ENCODE measurements at regions not wholly inside any gene's neighbourhood (a gene's known extent, or its start where the extent isn't known, plus 50 kb on each side); places are given as distances from the start of the nearest gene placed in this dataset.
A peak's percentile ranks its signal among the peaks of the same experiment; 100 is the strongest.

GRCh38 chr4:177051473-177052060 is 258.1 kb upstream of the NEIL3 start:
- peak; percentile 18 for DNase-seq (ENCODE audit: low read depth)

- peak; percentile 30 for DNase-seq (ENCODE audit: low read depth)
Measured at GRCh38 chr4:177052211-177052934, 257.3 kb upstream of the NEIL3 start.

DNA sequence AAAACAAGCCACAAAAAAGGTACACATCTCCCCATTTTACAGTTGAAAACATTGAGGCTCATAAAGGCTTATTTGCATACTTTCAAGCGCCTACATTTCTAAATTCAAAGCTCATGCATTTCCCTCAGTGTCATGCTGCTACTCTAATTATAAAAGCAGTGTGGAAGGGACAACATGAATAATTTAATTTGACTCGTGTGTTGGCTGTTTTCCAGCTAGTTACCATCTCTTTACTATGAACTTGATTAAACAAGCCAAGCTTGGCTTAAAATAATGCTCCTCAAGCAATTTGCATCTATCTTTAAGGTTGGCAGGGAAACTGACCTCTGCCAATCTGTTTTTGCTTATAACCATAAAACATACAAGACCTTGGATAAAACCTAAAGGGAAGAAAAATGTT is 252.5 kb upstream of the NEIL3 start:
- DNase-seq (ENCODE audit: low read depth): no peak

DNA sequence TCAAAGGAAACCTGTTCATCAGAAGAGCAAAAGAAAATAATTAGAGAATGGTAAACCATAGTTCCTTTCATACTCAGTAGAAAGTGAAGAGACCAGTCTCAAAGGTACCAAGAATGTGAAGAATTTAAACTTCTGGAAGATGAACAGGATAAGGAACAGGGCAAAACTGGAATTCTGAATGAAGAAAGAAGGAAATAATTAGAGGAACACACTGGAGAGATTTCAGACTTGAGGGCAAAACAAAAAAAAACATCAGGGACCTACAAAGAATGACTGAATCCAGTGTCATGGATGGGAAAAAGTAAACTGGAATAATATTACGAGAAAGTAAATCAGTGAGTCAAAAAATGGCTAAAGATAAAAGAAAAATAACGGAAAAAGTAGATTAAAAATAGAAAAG is 245.6 kb upstream of the NEIL3 start:
- peak; percentile 53 for DNase-seq (ENCODE audit: low read depth)

GRCh38 chr4:177064729-177065394 is 244.8 kb upstream of the NEIL3 start:
- DNase-seq (ENCODE audit: low read depth): no peak

DNA sequence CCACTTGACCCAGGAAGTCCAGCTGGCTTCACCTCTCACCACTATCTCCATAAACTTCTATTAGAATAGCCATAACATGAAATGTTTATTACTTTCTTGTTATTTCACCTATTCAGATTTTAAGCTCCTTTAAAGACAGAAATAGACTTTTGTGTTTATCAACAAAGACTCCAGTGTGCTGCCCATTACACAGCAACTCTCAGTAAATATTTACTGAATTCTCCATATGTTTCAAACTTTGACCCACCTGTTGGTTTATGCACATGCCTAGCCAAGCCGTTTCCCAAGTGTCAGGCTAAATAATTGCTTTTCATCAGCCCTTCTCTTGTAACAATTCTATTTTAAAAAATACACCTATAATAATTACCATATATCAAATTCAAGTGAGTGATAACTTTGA is 242.9 kb upstream of the NEIL3 start:
- DNase-seq (ENCODE audit: low read depth): no peak

DNA sequence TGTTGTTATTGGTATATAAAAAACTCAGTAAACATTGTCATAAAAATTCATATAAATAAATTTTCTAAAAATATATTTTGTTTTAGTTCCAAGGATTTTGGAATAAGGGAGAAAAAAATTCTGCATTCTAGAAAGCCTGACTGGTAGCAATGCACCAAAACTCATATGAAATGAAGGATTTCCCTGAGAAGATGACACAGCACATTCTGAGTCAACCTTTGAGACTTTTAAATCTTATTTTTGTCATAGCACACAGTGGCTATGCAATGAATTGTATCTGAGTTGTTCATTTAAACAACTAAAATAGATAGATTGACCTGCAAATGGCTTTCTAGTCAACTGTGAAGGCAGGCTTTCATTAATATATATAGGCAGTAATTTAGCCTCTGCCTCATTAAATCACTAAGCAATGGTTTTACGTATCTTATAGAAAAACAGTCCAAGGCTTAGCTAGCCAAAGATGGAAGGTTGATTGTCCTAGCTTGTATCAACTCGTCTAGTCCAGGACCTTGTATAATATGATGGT is 239.1 kb upstream of the NEIL3 start:
- DNase-seq (ENCODE audit: low read depth): peak; percentile 15

GRCh38 chr4:177077095-177077971 is 232.3 kb upstream of the NEIL3 start:
- DNase-seq (ENCODE audit: low read depth): no peak

- DNase-seq (ENCODE audit: low read depth): peak; percentile 19
Measured at GRCh38 chr4:177079327-177079726, 230.3 kb upstream of the NEIL3 start.

- no peak for DNase-seq (ENCODE audit: low read depth)
Measured at GRCh38 chr4:177080388-177080787, 229.3 kb upstream of the NEIL3 start.

DNA sequence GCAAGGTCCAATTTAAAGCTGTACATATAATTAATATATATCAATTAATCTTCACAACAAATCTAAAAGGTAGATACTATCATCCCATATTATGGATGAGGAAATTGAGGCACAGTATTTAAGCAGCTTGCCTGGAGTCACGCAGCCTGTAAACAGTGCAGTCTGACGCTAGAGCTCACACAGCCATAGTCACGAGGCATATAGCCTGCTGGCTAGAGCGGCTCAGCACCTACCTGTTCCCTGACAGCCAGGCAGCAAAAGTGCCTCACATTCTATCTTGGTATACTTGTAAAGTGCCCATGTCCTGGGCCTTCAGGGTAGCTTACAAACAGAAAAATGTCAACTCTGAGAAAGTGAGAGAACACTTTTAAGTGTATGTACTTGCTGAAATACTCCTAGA is 222.6 kb upstream of the NEIL3 start:
- DNase-seq (ENCODE audit: low read depth): no peak

GRCh38 chr4:177087499-177087898 is 222.2 kb upstream of the NEIL3 start:
- no peak for DNase-seq (ENCODE audit: low read depth)

- DNase-seq (ENCODE audit: low read depth): no peak
Measured at GRCh38 chr4:177091515-177091914, 218.2 kb upstream of the NEIL3 start.

DNA sequence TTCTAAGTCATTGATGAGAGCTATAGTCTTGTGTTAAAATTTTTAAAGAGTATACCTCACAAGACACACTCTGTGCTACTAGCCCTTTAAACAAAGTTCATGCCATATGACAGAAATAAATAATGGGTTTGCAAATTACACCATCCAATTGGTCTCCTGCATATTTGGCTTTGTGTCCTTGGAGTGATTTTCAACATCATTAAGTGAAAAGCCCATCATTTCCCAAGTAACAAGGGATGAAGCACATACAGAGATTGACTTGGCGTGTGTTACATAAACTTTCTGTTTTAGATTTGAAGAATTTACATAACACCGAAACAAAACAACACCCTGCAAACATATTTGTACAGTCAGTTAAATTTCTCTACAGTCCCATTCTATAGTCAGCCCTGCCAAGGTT is 216.9 kb upstream of the NEIL3 start:
- no peak for DNase-seq (ENCODE audit: low read depth)

DNA sequence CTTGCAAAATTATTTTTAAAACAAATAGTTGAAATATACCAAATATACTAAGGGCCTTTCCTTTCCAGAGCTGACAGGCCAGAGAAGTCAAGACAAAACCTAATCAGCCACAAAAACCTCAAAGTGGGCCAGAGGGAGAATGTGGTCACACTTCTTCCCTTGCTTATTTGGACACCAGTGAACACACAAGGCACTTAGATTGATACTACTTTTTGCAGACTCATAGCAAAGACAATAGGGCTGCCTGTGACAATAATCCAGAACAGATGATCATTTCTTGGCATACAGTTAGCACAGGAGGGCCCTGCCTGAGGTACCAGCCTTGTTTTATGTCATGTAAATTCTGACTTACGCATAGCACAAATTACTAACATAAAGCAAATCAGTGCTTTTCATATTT is 215.7 kb upstream of the NEIL3 start:
- DNase-seq (ENCODE audit: low read depth): no peak

GRCh38 chr4:177097291-177097690 is 212.4 kb upstream of the NEIL3 start:
- no peak for DNase-seq (ENCODE audit: low read depth)

DNA sequence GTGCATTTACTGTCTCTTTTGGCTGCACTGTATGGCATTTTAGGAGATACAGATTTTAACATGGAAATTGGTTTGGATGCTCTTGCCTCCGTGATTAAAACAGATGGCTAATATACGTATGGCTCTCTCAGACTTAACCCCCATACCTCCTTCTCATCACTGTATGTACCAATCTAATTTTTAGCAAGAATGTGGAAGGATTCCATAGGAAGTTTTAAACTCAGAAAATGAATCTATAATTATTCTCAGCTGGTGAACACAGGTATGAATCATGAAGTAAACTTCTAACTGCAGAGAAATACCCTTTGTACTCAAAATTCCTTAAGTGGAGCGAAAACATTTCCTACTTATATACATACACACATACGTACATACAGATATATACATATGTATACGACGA is 210.5 kb upstream of the NEIL3 start:
- no peak for DNase-seq (ENCODE audit: low read depth)

DNA sequence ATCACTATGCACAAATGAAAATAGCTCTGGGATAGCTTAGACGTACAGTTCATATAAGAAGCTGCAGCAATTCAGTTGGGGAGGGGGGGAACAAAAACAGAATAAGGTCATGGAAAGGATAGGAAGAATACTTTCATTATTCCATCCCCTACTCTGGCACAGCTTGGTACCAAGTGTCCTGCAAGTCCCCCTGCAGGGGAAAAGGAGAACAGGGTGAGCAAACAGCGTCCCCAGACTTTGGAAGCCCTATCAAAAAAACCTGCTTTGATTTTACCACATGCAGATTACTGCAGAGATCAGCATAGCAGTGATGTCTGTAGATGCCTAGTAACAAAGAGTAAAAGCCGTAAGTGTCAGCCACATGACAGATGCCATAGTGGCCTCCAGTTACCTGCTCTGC is 209.4 kb upstream of the NEIL3 start:
- DNase-seq (ENCODE audit: low read depth): no peak

- DNase-seq (ENCODE audit: low read depth): no peak
Measured at GRCh38 chr4:177103619-177104018, 206.1 kb upstream of the NEIL3 start.

DNA sequence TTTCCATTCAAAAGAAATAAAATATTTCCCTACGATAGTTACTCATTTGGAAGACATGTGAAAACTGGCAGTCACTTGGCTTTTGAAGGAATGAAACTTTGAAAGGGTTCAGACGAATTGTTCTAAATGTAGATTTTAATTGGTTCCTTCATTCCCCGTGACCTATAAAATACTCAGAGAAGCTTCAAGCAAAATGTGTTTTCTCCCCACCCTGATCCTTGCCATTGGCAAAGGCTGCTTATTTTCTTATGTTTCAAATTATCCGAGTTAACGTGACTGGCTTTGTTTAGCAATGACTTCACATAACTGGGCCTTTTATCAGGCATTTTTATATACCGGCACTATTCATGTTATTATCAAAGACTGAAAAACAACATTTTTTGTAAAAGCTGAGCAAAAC is 204.1 kb upstream of the NEIL3 start:
- peak; percentile 40 for DNase-seq (ENCODE audit: low read depth)

- DNase-seq (ENCODE audit: low read depth): peak; percentile 34
Measured at GRCh38 chr4:177107288-177107921, 202.3 kb upstream of the NEIL3 start.

DNA sequence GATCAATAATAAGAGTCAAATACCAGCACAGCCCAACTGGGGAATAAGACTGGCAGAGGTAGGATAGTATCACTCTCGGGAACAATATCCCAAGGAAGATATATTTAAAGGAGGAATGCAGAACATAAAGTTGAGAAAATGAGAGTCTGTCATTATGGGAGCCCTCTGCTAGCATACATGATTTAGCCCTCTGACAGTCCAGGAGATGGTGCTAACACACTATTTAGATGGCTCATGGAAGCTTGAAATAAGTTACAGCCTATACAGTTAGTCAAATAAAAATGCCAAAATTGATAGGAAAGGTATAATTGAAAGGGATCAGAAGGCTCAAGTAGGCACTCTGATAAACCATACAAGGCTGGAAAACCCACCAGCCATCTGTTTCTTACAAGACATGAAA is 201.0 kb upstream of the NEIL3 start:
- DNase-seq (ENCODE audit: low read depth): peak; percentile 59
